HCT116 (cell line): ENCODE measurements at regions not wholly inside any gene's neighbourhood (a gene's known extent, or its start where the extent isn't known, plus 50 kb on each side); places are given as distances from the start of the nearest gene placed in this dataset.

Experiments
- ATAC-seq: fragments of 200-7000 bp; cut with Tn5 transposase; 2 replicates; pipeline ENCODE4 v1.9.1; 2020; ENCODE audit warnings: mild to moderate bottlenecking, moderate library complexity
- BruUV-seq: library from RNA; stranded (reverse); fragments of 400-500 nt; replicated peaks from 2 replicates; lab custom pipeline; 2021; lab: Mats Ljungman, UMichigan
- CTCF ChIA-PET: fragments of 300-600 bp; sonication (Branson Sonifier 250); formaldehyde crosslinking; loops from one replicate; lab custom pipeline; 2021; ENCODE audit warnings: antibody characterized with exemption; lab: Charles Lee
- POLR2A ChIA-PET: fragments of 300-600, 350-600 bp; sonication (Branson Sonifier 250); formaldehyde crosslinking; loops from one replicate; lab custom pipeline; 2021; ENCODE audit warnings: antibody characterized with exemption; lab: Charles Lee
- RAD21 ChIA-PET, 2 experiments: fragments of 300-600 bp; sonication (Branson Sonifier 250); formaldehyde crosslinking; loops; one replicate each; lab custom pipeline; 2023; ENCODE audit warnings: low total read pairs in 2 of 2; ENCODE audit not compliant: uncharacterized antibody in 2 of 2, unreplicated experiment in 2 of 2, low non-redundant PET in 1 of 2; lab: Charles Lee
- DNase-seq: peaks from one replicate; pipeline ENCODE4 v3.0.0-alpha.2; 2010; ENCODE audit warnings: low read depth, low spot score
- H2AFZ ChIP-seq: fragments of 200-600 bp; shearing (Covaris generic), sonication (generic); 2 replicates; pipeline ENCODE4 v1.6.1; 2017; ENCODE audit warnings: low read depth, mixed run types, mixed read lengths, antibody characterized with exemption, low read length; ENCODE audit not compliant: poor library complexity, severe bottlenecking
- H3K27ac ChIP-seq: 2 replicates; pipeline ENCODE4 v1.5.1; 2012; ENCODE audit warnings: low read depth, low read length
- H3K27me3 ChIP-seq: fragments of 200-600 bp; sonication (generic); 2 replicates; pipeline ENCODE4 v1.6.1; 2016; ENCODE audit warnings: mixed run types, low read length, mixed read lengths; ENCODE audit not compliant: insufficient read depth
- H3K36me3 ChIP-seq, 2 experiments: fragments of 200-500 bp in 1 of 2; fragments of 200-600 bp in 1 of 2; sonication (Bioruptor generic) in 1 of 2; sonication (generic) in 1 of 2; 2 replicates each; pipeline versions ENCODE4 v1.5.1 to v1.6.1; 2014 to 2016; ENCODE audit warnings: low read length in 2 of 2, inconsistent platforms in 1 of 2, mixed read lengths in 1 of 2, mixed run types in 1 of 2; ENCODE audit not compliant: insufficient read depth in 2 of 2, control insufficient read depth in 1 of 2
- H3K4me1 ChIP-seq, 2 experiments: fragments of 200-600 bp in 1 of 2; sonication (generic) in 1 of 2; 2 replicates each; pipeline versions ENCODE4 v1.5.1 to v1.6.1; 2012 to 2017; ENCODE audit warnings: low read length in 2 of 2, inconsistent platforms in 1 of 2, mild to moderate bottlenecking in 1 of 2, mixed read lengths in 1 of 2, mixed run types in 1 of 2, moderate library complexity in 1 of 2; ENCODE audit not compliant: insufficient read depth in 2 of 2, control insufficient read depth in 1 of 2
- H3K4me2 ChIP-seq: fragments of 200-600 bp; sonication (generic); 2 replicates; pipeline ENCODE4 v1.6.1; 2017; ENCODE audit warnings: mixed run types, low read length, mixed read lengths
- H3K4me3 ChIP-seq, 2 experiments: fragments of 200-600 bp in 1 of 2; sonication (generic) in 1 of 2; replicated peaks in 1 of 2; 2 replicates each; pipeline ENCODE4 v1.5.1; 2011 to 2016; ENCODE audit warnings: low read length in 2 of 2, control low read depth in 1 of 2, low read depth in 1 of 2, mild to moderate bottlenecking in 1 of 2, mixed read lengths in 1 of 2, mixed run types in 1 of 2
- H3K79me2 ChIP-seq: fragments of 200-600 bp; sonication (generic); 2 replicates; pipeline ENCODE4 v1.6.1; 2017; ENCODE audit warnings: mild to moderate bottlenecking, mixed run types, low read length, moderate library complexity, mixed read lengths; ENCODE audit not compliant: insufficient read depth
- H3K9ac ChIP-seq: fragments of 200-600 bp; sonication (generic); 2 replicates; pipeline ENCODE4 v1.6.1; 2016; ENCODE audit warnings: low read length, mixed read lengths
- H3K9me2 ChIP-seq: fragments of 200-600 bp; sonication (generic), shearing (Covaris generic); 2 replicates; pipeline ENCODE4 v1.6.1; 2017; ENCODE audit warnings: mixed run types, mild to moderate bottlenecking, moderate library complexity; ENCODE audit not compliant: insufficient read depth
- H3K9me3 ChIP-seq, 2 experiments: fragments of 200-500 bp in 1 of 2; fragments of 200-600 bp in 1 of 2; sonication (Bioruptor generic) in 1 of 2; sonication (generic) in 1 of 2; 2 replicates each; pipeline ENCODE4 v1.6.1; 2014 to 2017; ENCODE audit warnings: low read length in 2 of 2, mixed read lengths in 2 of 2, inconsistent platforms in 1 of 2, low read depth in 1 of 2, mild to moderate bottlenecking in 1 of 2, mixed run types in 1 of 2, moderate library complexity in 1 of 2; ENCODE audit not compliant: control insufficient read depth in 1 of 2, insufficient read depth in 1 of 2
- H4K20me1 ChIP-seq: fragments of 200-600 bp; sonication (generic), shearing (Covaris generic); 2 replicates; pipeline ENCODE4 v1.6.1; 2017; ENCODE audit warnings: mixed run types, mild to moderate bottlenecking, moderate library complexity; ENCODE audit not compliant: insufficient read depth
- CBX3 ChIP-seq: IDR thresholded peaks from 2 replicates; pipeline ENCODE4 v1.6.1; 2012; ENCODE audit warnings: low read depth
- CTCF ChIP-seq, 3 experiments: fragments of 200-600 bp in 1 of 3; sonication (generic) in 1 of 3; IDR thresholded peaks in 2 of 3; conservative IDR thresholded peaks in 1 of 3; 2 replicates each; pipeline ENCODE4 v1.5.1; 2012 to 2017; ENCODE audit warnings: low read depth in 2 of 3, low read length in 2 of 3, antibody characterized with exemption in 1 of 3, borderline replicate concordance in 1 of 3, control low read depth in 1 of 3, mild to moderate bottlenecking in 1 of 3, mixed read lengths in 1 of 3, mixed run types in 1 of 3, moderate library complexity in 1 of 3; ENCODE audit not compliant: insufficient read depth in 1 of 3
- EGR1 ChIP-seq: IDR thresholded peaks from 2 replicates; pipeline ENCODE4 v1.6.1; 2012; ENCODE audit warnings: low read depth
- ELF1 ChIP-seq: IDR thresholded peaks from 2 replicates; pipeline ENCODE4 v1.6.1; 2012; ENCODE audit warnings: low read depth, borderline replicate concordance
- EZH2phosphoT487 ChIP-seq: fragments of 200-600 bp; IDR thresholded peaks from 2 replicates; pipeline ENCODE4 v1.6.1; 2018; ENCODE audit warnings: antibody characterized with exemption, borderline replicate concordance
- FOSL1 ChIP-seq: IDR thresholded peaks from 2 replicates; pipeline ENCODE4 v1.6.1; 2012; ENCODE audit warnings: low read depth
- JUND ChIP-seq: IDR thresholded peaks from 2 replicates; pipeline ENCODE4 v1.6.1; 2012
- MAX ChIP-seq: IDR thresholded peaks from 2 replicates; pipeline ENCODE4 v1.6.1; 2012
- POLR2A ChIP-seq: IDR thresholded peaks from 2 replicates; pipeline ENCODE4 v1.7.0; 2011; ENCODE audit warnings: borderline replicate concordance; ENCODE audit not compliant: insufficient read depth, insufficient read length; ENCODE audit errors: extremely low read depth
- RAD21 ChIP-seq: IDR thresholded peaks from 2 replicates; pipeline ENCODE4 v1.6.1; 2012; ENCODE audit warnings: low read depth, mild to moderate bottlenecking
- REST ChIP-seq: IDR thresholded peaks from 2 replicates; pipeline ENCODE4 v1.6.1; 2012; ENCODE audit warnings: low read depth
- SP1 ChIP-seq: IDR thresholded peaks from 2 replicates; pipeline ENCODE4 v1.6.1; 2012; ENCODE audit warnings: low read depth
- SRF ChIP-seq: IDR thresholded peaks from 2 replicates; pipeline ENCODE4 v1.6.1; 2012; ENCODE audit warnings: low read depth
- TCF7L2 ChIP-seq: IDR thresholded peaks from 2 replicates; pipeline ENCODE4 v1.7.0; 2011; ENCODE audit warnings: borderline replicate concordance, inconsistent platforms; ENCODE audit not compliant: insufficient read depth, insufficient read length; ENCODE audit errors: extremely low read depth
- YY1 ChIP-seq: IDR thresholded peaks from 2 replicates; pipeline ENCODE4 v1.6.1; 2011; ENCODE audit warnings: low read length, low read depth, moderate library complexity, mild to moderate bottlenecking; ENCODE audit not compliant: insufficient replicate concordance; ENCODE audit errors: extremely low read depth
- ZBTB33 ChIP-seq: IDR thresholded peaks from 2 replicates; pipeline ENCODE4 v1.6.1; 2011; ENCODE audit warnings: mild to moderate bottlenecking, low read length, moderate library complexity; ENCODE audit not compliant: insufficient replicate concordance; ENCODE audit errors: extremely low read depth
- ZFX ChIP-seq: fragments of 450-650 bp; IDR thresholded peaks from 2 replicates; pipeline ENCODE4 v1.6.1; 2017
- ZNF274 ChIP-seq: fragments of 200-500 bp; sonication (Bioruptor generic); IDR thresholded peaks from 2 replicates; pipeline ENCODE4 v1.6.1; 2014; ENCODE audit warnings: mild to moderate bottlenecking, low read depth, low read length, inconsistent platforms
- intact Hi-C: fragments of 100-400 bp; cut with micrococcal nuclease; formaldehyde crosslinking; loops from 2 replicates; pipeline ENCODE4 v1.10.0; 2022

DNA sequence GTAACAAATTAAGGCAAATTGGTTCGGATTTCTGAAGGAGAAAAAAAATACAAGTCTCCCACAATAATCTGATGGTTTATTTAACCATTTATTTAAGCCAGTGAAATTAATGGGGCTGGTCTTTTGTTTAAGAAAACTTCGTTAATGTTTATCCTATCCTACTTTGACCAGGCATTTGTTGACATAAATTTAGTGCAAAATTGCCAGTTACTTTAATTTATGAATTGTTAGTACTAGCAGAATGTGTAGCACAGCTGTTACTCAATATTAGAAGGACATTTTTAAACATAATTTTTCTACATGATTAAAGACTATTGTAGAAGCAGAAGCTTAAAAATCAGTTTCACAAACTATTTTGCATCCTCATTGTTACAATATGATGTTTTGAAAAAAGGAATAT is 687.6 kb upstream of the PTBP2 start:
- Histone ChIP-seq H4K20me1 (no peaks in the 10 kb centered on the region), H3K4me3 (no peak overlapping the region)
- no peak for TF ChIP-seq JUND
- TF ChIP-seq YY1 = no peak
- TF ChIP-seq ZFX = no peak
- no peak for TF ChIP-seq SRF
- no peak for TF ChIP-seq REST
- no peak for TF ChIP-seq EGR1
- TF ChIP-seq POLR2A = no peak
- no peak for TF ChIP-seq SP1
- no peak for TF ChIP-seq ELF1
- TF ChIP-seq ZBTB33 = no peak
- no peak for TF ChIP-seq CTCF (IDR thresholded peaks at IDR 0.05 in 2 of 3, conservative IDR thresholded peaks at IDR 0.05 in 1 of 3; ENCODE audit: borderline replicate concordance in 1 of 3, insufficient read depth in 1 of 3, low read depth in 2 of 3, low read length in 2 of 3)
- TF ChIP-seq RAD21 = no peak
- no peak for TF ChIP-seq EZH2phosphoT487
- TF ChIP-seq ZNF274 = no peak
- TF ChIP-seq CBX3 = no peak
- no peak for TF ChIP-seq FOSL1
- no peak for TF ChIP-seq MAX
- TF ChIP-seq TCF7L2 = no peak
- TF ChIP-seq, all 23 proteins: peak for 0
- Histone ChIP-seq H3K4me1 (no peaks in the 10 kb centered on the region), H3K4me2 (no peak overlapping the region), H3K27me3 (no peaks in the 10 kb centered on the region), H2AFZ (no peak overlapping the region), H3K9me2 (no peaks in the 10 kb centered on the region), H3K9ac (no peak overlapping the region), H3K79me2 (no peaks in the 10 kb centered on the region), H3K27ac (no peak overlapping the region), H3K9me3 (no peaks in the 10 kb centered on the region; a peak in 1 of 4 replicates), H3K36me3 (no peaks in the 10 kb centered on the region)
- no peak for ATAC-seq
- DNase-seq = no peak
- ChIA-PET POLR2A (no interaction called here), RAD21 (no interaction called here), CTCF (no interaction called here)
- BruUV-seq = no TSS peak
- intact Hi-C loops = no loop called here
